ENCODE measurements at regions not wholly inside any gene's neighbourhood (a gene's known extent, or its start where the extent isn't known, plus 50 kb on each side); places are given as distances from the start of the nearest gene placed in this dataset.

DNA sequence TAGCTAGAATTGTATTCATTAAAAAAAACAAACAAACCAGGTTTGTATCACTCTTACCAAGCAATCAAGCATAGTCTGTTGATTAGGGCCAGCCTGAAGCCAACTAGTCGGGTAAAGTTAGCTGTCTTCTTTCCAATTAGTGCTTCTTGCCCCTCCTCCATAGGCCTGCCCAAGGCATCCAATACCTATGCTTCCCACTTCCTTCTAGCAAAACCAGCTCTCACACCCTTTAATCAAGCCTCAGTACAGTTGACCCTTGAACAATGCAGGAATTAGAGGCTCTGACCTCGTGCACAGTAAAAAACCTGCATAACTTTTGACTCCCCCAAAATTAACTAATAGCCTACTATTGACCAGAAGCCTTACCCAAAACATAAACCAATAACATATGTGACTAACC, 119.1 kb upstream of the DTNBP1 start:
- TF ChIP-seq ZBTB7A (IDR thresholded peaks at IDR 0.05; ENCODE audit: low read depth) (no peak), RAD21 (IDR thresholded peaks at IDR 0.05; ENCODE audit: low read depth) (no peak), CREB1 (IDR thresholded peaks at IDR 0.05; ENCODE audit: low read depth) (no peak), YY1 (IDR thresholded peaks at IDR 0.05; ENCODE audit: low read depth) (no peak), EP300 (IDR thresholded peaks at IDR 0.05; ENCODE audit: borderline replicate concordance) (no peak), FOXM1 (IDR thresholded peaks at IDR 0.05; ENCODE audit: borderline replicate concordance, low read depth) (no peak), CEBPB (IDR thresholded peaks at IDR 0.05) (no peak)
- TF ChIP-seq, protein P1, sequence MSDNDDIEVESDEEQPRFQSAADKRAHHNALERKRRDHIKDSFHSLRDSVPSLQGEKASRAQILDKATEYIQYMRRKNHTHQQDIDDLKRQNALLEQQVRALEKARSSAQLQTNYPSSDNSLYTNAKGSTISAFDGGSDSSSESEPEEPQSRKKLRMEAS (IDR thresholded peaks at IDR 0.05): no peak
